Esophagus muscularis mucosa (tissue), 4 donors: ENCODE measurements at regions not wholly inside any gene's neighbourhood (a gene's known extent, or its start where the extent isn't known, plus 50 kb on each side); places are given as distances from the start of the nearest gene placed in this dataset.

Experiments used
- DNase-seq: peaks from one replicate; pipeline ENCODE4 v3.0.0-alpha.2; 2017; ENCODE audit errors: extremely low spot score
- H3K27ac ChIP-seq, 4 donors: fragments of 200-600 bp; sonication (generic); replicated peaks in 1 of 4; 1 replicate in 3 of 4; 2 replicates in 1 of 4; pipeline ENCODE4 v1.5.1; 2016 to 2019; ENCODE audit warnings: mild to moderate bottlenecking in 1 of 4
- H3K27me3 ChIP-seq, 4 donors: fragments of 200-600 bp; sonication (generic); one replicate each; pipeline versions ENCODE4 v1.5.1 to v1.6.0; 2016 to 2019
- H3K36me3 ChIP-seq, 4 donors: fragments of 200-600 bp; sonication (generic); one replicate each; pipeline ENCODE4 v1.5.1; 2016 to 2019
- H3K4me1 ChIP-seq, 4 donors: fragments of 200-600 bp; sonication (generic); one replicate each; pipeline ENCODE4 v1.5.1; 2016 to 2019
- H3K4me3 ChIP-seq, 4 donors: fragments of 200-600 bp; sonication (generic); 1 replicate in 2 of 4; 2 replicates in 2 of 4; pipeline ENCODE4 v1.5.1; 2016 to 2019; ENCODE audit warnings: mild to moderate bottlenecking in 4 of 4, moderate library complexity in 1 of 4
- H3K9me3 ChIP-seq, 4 donors: fragments of 200-600 bp; sonication (generic); 1 replicate in 3 of 4; 2 replicates in 1 of 4; pipeline ENCODE4 v1.5.1; 2016 to 2019
- CTCF ChIP-seq, 3 experiments: fragments of 200-600 bp in 2 of 3; fragments of 450-650 bp in 1 of 3; sonication (generic) in 2 of 3; IDR thresholded peaks; one replicate each; pipeline ENCODE4 v1.5.1; 2017 to 2019; ENCODE audit warnings: antibody characterized with exemption in 3 of 3, mild to moderate bottlenecking in 2 of 3, moderate library complexity in 1 of 3
- EP300 ChIP-seq: sonication (generic); formaldehyde crosslinking; IDR thresholded peaks from one replicate; pipeline ENCODE4 v1.6.1; 2017; ENCODE audit warnings: antibody characterized with exemption
- POLR2A ChIP-seq: fragments of 450-650 bp; IDR thresholded peaks from one replicate; pipeline ENCODE4 v1.6.1; 2017; ENCODE audit warnings: antibody characterized with exemption, moderate library complexity, mild to moderate bottlenecking, low read depth
- POLR2AphosphoS5 ChIP-seq, 2 donors: sonication (generic); formaldehyde crosslinking; IDR thresholded peaks; one replicate each; pipeline ENCODE4 v1.6.1; 2017; ENCODE audit warnings: antibody characterized with exemption in 2 of 2
- WGBS: methylation state at CpG from one replicate; pipeline ENCODE4 v1.1.5; 2018; 5-methylcytosine and 5-hydroxymethylcytosine counted together
- intact Hi-C: fragments of 100-400 bp; cut with DNase I; formaldehyde crosslinking; loops from one replicate; pipeline ENCODE4 v1.15.1; 2023

GRCh38 chr12:21993438-21993981 is 52.3 kb upstream of the ABCC9 start:
- no peak overlapping the region for H3K4me3 ChIP-seq
- intact Hi-C loops, result loop anchor here (5.0 kb wide), 2 partner anchors 46 to 296 kb away; no protein-coding TSS in a partner anchor
- WGBS, result 83% methylated on average over 2 of the region's 2 CpGs
- no peaks in the 10 kb centered on the region for H3K9me3 ChIP-seq
- H3K27ac ChIP-seq, result no peak overlapping the region
- no peaks in the 10 kb centered on the region for H3K36me3 ChIP-seq
- TF ChIP-seq CTCF (IDR thresholded peaks at IDR 0.05) (no peak), EP300 (no peak), POLR2AphosphoS5 (IDR thresholded peaks at IDR 0.05) (no peak), POLR2A (no peak)
- H3K4me1 ChIP-seq, result no peaks in the 10 kb centered on the region
- no peaks in the 10 kb centered on the region for H3K27me3 ChIP-seq
- no peak for DNase-seq

- H3K27ac ChIP-seq, result no peak overlapping the region
- H3K27me3 ChIP-seq, result no peaks in the 10 kb centered on the region
- no peaks in the 10 kb centered on the region for H3K4me1 ChIP-seq
- no peak for DNase-seq
- WGBS, result 81% methylated on average over 3 of the region's 3 CpGs
- H3K4me3 ChIP-seq, result no peak overlapping the region
- intact Hi-C loops, result loop anchor here (5.0 kb wide), 2 partner anchors 46 to 296 kb away; no protein-coding TSS in a partner anchor
- TF ChIP-seq EP300 (no peak), CTCF (IDR thresholded peaks at IDR 0.05) (no peak), POLR2A (no peak), POLR2AphosphoS5 (IDR thresholded peaks at IDR 0.05) (no peak)
- H3K9me3 ChIP-seq, result no peaks in the 10 kb centered on the region
- H3K36me3 ChIP-seq, result no peaks in the 10 kb centered on the region
These were observed 51.6 kb upstream of the ABCC9 start for GRCh38 chr12:21992823-21993222.

- Histone ChIP-seq H3K27ac (no peak overlapping the region), H3K36me3 (no peaks in the 10 kb centered on the region), H3K4me3 (no peak overlapping the region), H3K9me3 (no peaks in the 10 kb centered on the region), H3K4me1 (no peaks in the 10 kb centered on the region), H3K27me3 (no peaks in the 10 kb centered on the region)
- TF ChIP-seq EP300, result no peak
- TF ChIP-seq POLR2A, result no peak
- intact Hi-C loops, result loop anchor here (5.0 kb wide), 2 partner anchors 44 to 294 kb away; no protein-coding TSS in a partner anchor
- no peak for DNase-seq
- WGBS, result 70% methylated on average over 4 of the region's 4 CpGs
These were observed 50.3 kb upstream of the ABCC9 start for GRCh38 chr12:21991526-21991925.
